Central memory CD8-positive, alpha-beta T cell (primary cell): ENCODE measurements at regions not wholly inside any gene's neighbourhood (a gene's known extent, or its start where the extent isn't known, plus 50 kb on each side); places are given as distances from the start of the nearest gene placed in this dataset.

Experiments
- ATAC-seq: fragments of 150-1000 bp; cut with Tn5 transposase; replicated peaks from 2 replicates; pipeline ENCODE4 v1.10.0; 2022; ENCODE audit warnings: mild to moderate bottlenecking, moderate FRiP score, moderate number of reproducible peaks; ENCODE audit not compliant: poor library complexity, severe bottlenecking; ENCODE audit errors: extremely low read depth
- DNase-seq, 2 donors: peaks; one replicate each; pipeline ENCODE4 v3.0.0; 2021; ENCODE audit warnings: low spot score in 2 of 2
- H3K27ac Mint-ChIP-seq: one replicate; pipeline ENCODE4 v1.8.0; 2022; ENCODE audit warnings: low read depth, mild to moderate bottlenecking, moderate library complexity, mixed read lengths
- H3K27me3 Mint-ChIP-seq: one replicate; pipeline ENCODE4 v1.8.0; 2022; ENCODE audit warnings: mixed read lengths
- H3K36me3 Mint-ChIP-seq: one replicate; pipeline ENCODE4 v1.8.0; 2022; ENCODE audit warnings: mild to moderate bottlenecking, moderate library complexity, mixed read lengths; ENCODE audit not compliant: insufficient read depth
- H3K4me1 Mint-ChIP-seq: one replicate; pipeline ENCODE4 v1.8.0; 2022; ENCODE audit warnings: mixed read lengths
- H3K4me3 Mint-ChIP-seq: one replicate; pipeline ENCODE4 v1.8.0; 2022; ENCODE audit warnings: mild to moderate bottlenecking, moderate library complexity, mixed read lengths
- H3K9me3 Mint-ChIP-seq: one replicate; pipeline ENCODE4 v1.8.0; 2022; ENCODE audit warnings: mixed read lengths

DNA sequence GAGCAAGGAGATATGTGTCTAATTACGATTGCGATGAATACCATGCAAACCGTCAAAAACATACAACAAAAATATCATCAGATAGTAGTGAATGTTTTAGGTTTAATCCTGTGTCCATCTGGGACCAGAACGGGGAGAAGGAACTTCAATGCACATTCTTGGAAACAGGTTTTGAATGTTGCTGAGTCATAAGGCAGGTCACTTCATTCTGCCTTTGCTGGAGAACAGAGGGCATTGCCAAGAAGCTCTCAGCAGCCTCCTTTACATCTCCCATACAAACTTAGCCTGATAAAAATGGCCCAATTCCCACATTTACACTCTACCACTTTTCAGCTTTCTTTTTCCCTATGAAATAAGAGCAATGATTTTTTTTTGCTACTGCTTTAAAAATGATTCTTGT, 78.0 kb upstream of the KCNJ6 start:
- Mint-ChIP-seq H3K4me1 (no peaks in the 10 kb centered on the region), H3K27me3 (peaks cover 11% of the 10 kb centered on the region), H3K27ac (no peak overlapping the region), H3K36me3 (no peaks in the 10 kb centered on the region), H3K9me3 (no peaks in the 10 kb centered on the region), H3K4me3 (no peak overlapping the region)
- ATAC-seq: no peak
- no peak for DNase-seq

DNA sequence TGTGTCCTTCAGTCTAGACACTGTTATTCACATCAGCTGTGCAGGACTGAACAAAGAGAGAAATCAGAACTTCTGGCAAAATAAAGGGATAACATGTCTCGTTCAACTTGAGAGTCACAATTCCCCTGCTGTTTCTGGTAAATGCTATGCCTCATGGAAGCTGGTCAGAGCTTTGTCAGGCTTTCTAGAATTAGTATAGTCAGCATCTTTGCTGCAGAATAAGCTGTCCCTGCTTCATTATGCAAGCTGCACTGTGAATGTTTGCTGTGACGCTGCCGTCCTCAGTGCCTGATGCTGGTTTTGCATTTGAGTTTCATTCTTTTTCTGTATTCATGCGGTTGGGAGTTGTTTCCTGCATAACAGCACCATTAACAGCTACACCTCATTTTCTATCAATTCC, 96.4 kb upstream of the KCNJ6 start:
- no peaks in the 10 kb centered on the region for H3K36me3 Mint-ChIP-seq
- ATAC-seq: no peak
- H3K27ac Mint-ChIP-seq: no peak overlapping the region
- no peak overlapping the region for H3K4me3 Mint-ChIP-seq
- H3K4me1 Mint-ChIP-seq: no peaks in the 10 kb centered on the region
- peaks cover 6% of the 10 kb centered on the region for H3K9me3 Mint-ChIP-seq
- H3K27me3 Mint-ChIP-seq: peaks cover 14% of the 10 kb centered on the region
- DNase-seq: no peak

DNA sequence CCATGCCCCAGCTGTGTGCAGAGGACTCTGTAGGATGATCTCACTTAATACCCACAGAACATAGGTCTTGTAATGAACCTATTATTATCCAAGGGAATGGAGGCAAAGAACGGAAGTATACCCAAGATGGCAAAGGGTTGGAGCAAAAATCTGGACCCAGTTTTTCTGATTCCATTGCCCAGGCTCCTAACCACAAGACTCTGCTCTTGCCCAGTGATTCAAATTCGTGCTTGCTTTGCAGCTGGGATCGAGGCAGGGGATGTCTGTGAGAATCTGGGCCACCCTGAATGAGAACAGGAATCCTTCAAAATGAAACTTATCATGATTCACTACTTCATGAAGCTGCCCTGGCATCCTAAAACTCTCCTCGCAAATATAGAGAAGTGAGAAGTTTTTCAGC, 97.5 kb upstream of the KCNJ6 start:
- Mint-ChIP-seq H3K9me3 (peaks cover 6% of the 10 kb centered on the region), H3K4me1 (no peaks in the 10 kb centered on the region), H3K27ac (no peak overlapping the region), H3K4me3 (no peak overlapping the region), H3K36me3 (no peaks in the 10 kb centered on the region), H3K27me3 (peaks cover 14% of the 10 kb centered on the region)
- ATAC-seq (no peak), DNase-seq (no peak)

DNA sequence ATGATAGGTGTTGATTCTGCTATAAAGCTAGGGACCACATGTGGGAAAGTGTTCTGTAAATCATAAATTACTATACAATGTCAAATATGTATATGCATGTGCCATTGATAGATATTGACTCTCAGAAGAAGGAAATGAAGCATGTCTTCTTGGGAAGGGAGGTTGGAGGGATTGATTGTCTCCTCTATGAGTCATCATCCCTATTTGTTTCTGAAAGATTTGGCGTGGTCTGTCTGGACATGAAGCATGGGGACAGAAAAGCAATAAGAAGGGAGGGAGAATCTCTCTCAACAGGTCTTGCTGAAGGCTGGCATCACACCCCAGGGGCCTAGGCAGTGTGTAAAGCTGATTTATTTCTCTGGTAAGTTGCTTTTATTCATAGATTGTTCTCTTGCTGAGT, 98.0 kb upstream of the KCNJ6 start:
- DNase-seq: no peak
- Mint-ChIP-seq H3K9me3 (peaks cover 6% of the 10 kb centered on the region), H3K36me3 (no peaks in the 10 kb centered on the region), H3K27me3 (peaks cover 14% of the 10 kb centered on the region), H3K27ac (no peak overlapping the region), H3K4me3 (no peak overlapping the region), H3K4me1 (no peaks in the 10 kb centered on the region)
- ATAC-seq: no peak

DNA sequence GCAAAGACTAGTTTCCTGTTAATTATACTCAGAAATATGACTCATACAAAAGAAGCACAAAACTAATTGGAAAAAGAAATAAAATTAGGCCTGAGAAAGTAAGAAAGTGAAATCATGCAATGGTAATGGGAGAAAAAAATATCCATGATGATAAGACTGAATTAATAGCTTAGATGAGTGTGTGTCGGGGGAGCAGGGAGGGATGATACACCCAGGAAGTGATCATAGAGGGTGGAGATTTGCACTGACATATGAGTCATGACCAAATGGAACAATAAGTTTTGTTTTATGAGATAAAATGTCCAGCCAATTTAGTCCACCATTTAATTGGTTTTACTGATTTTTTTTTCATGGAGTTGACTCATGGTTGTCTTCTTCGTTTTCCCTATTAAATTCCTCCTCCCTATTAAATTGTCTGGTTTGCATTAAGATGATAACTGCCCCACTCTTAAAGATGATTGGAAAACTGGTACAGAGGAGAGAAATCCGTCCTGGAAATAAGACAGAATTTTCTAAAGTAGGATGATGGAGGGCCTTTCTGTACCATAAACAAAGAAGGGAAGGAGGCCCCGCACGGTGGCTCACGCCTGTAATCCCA, 111.7 kb upstream of the KCNJ6 start:
- Mint-ChIP-seq H3K4me1 (no peaks in the 10 kb centered on the region), H3K4me3 (no peak overlapping the region), H3K36me3 (no peaks in the 10 kb centered on the region), H3K9me3 (no peaks in the 10 kb centered on the region), H3K27me3 (peaks cover 9% of the 10 kb centered on the region), H3K27ac (no peak overlapping the region)
- ATAC-seq (no peak), DNase-seq (no peak)

DNA sequence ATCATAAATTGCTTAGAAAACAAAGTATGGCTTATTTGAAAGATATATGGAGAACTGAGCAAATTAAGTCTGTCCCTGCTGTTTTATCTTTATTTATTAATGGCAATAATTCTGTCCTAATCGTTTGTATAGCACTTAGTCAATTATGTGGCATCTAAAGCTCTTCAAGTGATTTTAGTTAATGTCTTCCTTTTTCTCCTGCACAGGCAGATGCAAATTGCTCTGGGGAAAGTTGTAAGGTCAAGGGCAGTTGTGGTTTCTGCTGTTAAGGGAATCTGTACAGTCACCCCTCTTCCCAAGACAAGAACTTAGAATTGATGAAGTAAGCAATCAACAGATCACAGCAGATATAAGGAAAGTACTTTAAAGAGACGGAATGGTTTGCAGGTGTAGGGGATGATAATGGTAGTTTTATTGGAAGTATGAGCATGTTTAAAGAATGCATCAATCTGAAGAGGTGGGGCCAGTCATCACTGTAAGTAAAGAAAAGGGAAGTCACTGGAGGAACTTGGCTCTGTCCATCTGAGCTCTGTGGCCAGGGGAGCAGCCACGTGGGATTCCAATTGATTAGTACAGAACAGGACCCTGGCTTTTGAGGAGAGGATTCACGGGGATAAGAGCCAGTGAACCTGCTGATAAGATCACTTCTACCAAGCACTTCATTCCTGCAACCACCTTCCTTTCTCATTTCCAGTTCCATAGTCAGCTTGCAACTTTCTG, 116.0 kb upstream of the KCNJ6 start:
- no peak overlapping the region for H3K4me3 Mint-ChIP-seq
- DNase-seq (no peak), ATAC-seq (no peak)
- no peaks in the 10 kb centered on the region for H3K4me1 Mint-ChIP-seq
- no peak overlapping the region for H3K27ac Mint-ChIP-seq
- H3K36me3 Mint-ChIP-seq: no peaks in the 10 kb centered on the region
- H3K9me3 Mint-ChIP-seq: no peaks in the 10 kb centered on the region
- peaks cover 4% of the 10 kb centered on the region for H3K27me3 Mint-ChIP-seq

DNA sequence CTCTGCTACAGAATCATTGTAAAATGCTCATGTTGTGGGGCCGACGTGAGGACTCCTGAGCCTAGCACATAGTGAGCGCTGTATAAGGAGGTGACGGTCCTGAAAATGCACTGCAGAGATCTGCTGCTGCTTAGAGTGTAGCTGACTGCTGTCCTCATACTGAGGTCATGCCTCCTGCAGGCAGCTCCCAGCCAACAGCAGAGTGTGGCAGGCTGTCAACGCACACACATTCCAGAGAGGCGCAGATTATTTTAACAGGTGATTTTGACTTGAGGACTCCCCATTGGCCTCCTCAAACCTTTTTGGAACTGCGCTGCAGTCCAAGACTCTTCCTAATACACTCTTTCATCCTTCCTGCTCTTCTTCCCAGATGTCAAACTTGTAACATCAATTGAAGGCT, 119.8 kb upstream of the KCNJ6 start:
- Mint-ChIP-seq H3K27me3 (peaks cover 15% of the 10 kb centered on the region), H3K4me1 (no peaks in the 10 kb centered on the region), H3K4me3 (no peak overlapping the region), H3K36me3 (no peaks in the 10 kb centered on the region), H3K9me3 (peaks cover 6% of the 10 kb centered on the region), H3K27ac (no peak overlapping the region)
- ATAC-seq (no peak), DNase-seq (no peak)

DNA sequence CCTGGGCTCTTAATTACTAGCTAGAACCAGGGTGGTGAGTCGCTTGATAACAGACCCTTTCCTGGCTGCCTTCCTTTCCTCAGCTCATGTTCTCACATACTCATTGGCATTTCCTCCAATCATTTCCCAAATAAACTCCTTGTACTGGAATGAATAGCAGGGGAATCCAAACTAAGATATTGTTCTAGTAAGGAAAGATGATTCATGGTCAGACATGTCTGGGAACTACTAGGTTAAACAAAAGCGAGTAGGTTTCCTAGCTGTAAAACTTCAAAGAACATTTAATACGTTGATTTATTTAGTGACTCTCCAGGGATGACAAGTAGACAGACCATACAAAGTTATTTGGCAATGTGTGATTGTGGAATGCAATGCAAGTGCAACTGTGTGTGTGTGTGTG, 121.2 kb upstream of the KCNJ6 start:
- Mint-ChIP-seq H3K4me1 (no peaks in the 10 kb centered on the region), H3K27ac (no peak overlapping the region), H3K36me3 (no peaks in the 10 kb centered on the region), H3K9me3 (peaks cover 6% of the 10 kb centered on the region), H3K27me3 (peaks cover 15% of the 10 kb centered on the region), H3K4me3 (no peak overlapping the region)
- ATAC-seq (no peak), DNase-seq (no peak)

DNA sequence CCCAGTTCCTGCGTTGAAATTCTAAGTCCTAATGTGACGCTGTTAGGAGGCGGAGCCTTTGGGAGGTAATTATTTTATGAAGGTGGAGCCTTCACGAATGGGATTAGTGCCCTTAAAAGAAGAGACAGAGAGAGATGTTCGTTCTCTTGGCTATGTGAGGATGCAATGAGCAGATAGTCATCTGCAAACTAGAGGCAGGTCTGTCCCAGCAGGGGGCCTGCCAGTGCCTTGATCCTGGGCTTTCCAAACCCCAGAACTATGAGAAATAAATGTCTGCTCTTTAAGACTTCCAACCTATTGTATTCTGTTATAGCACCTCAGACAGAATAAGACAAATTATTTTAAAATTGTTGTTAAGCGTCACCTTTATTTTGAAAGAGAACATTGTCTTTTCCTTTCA, 123.1 kb upstream of the KCNJ6 start:
- H3K27ac Mint-ChIP-seq: no peak overlapping the region
- H3K36me3 Mint-ChIP-seq: no peaks in the 10 kb centered on the region
- ATAC-seq (no peak), DNase-seq (no peak)
- H3K27me3 Mint-ChIP-seq: peaks cover 15% of the 10 kb centered on the region
- peaks cover 10% of the 10 kb centered on the region for H3K9me3 Mint-ChIP-seq
- H3K4me3 Mint-ChIP-seq: no peak overlapping the region
- H3K4me1 Mint-ChIP-seq: no peaks in the 10 kb centered on the region

DNA sequence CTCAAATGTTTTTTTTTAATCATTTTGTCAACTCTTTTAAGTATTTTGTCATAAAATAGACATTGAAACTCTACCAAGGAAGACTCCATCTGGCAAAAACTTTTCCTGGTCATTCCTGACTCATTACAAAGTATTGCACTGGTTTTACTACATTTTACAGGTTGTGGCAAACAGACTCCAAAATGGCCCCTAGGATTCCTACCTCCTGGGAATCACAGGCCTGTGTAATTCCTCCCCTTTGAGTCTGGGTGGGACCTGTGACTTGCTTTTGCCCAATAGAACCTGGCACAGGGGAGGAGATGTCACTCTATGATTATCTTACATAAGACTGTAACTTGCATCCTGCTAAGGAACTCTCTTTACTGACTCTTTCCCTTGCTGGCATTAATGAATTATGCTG, 123.6 kb upstream of the KCNJ6 start:
- peaks cover 10% of the 10 kb centered on the region for H3K9me3 Mint-ChIP-seq
- H3K27ac Mint-ChIP-seq: no peak overlapping the region
- H3K36me3 Mint-ChIP-seq: no peaks in the 10 kb centered on the region
- no peaks in the 10 kb centered on the region for H3K4me1 Mint-ChIP-seq
- no peak overlapping the region for H3K4me3 Mint-ChIP-seq
- DNase-seq (no peak), ATAC-seq (no peak)
- peaks cover 15% of the 10 kb centered on the region for H3K27me3 Mint-ChIP-seq

DNA sequence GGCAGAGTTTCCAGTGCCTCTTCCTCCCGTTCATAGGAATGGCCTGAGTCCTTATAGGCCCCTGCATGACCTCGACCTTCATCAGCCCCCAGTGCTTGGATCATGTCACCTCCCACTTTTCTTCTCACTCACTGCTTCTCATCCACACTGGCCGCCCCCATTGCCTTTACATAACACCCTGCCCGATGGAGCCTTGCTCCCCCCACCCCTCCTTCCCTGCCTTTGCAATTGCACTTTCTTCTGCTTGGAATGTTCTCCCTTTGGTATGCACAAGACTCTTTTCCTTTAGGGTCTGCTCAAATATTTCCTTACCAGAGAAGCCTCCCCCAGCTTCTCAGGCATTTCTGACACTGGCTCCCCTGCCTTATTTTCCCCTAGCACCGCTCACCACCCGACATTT, 125.2 kb upstream of the KCNJ6 start:
- no peak for ATAC-seq
- no peaks in the 10 kb centered on the region for H3K4me1 Mint-ChIP-seq

DNA sequence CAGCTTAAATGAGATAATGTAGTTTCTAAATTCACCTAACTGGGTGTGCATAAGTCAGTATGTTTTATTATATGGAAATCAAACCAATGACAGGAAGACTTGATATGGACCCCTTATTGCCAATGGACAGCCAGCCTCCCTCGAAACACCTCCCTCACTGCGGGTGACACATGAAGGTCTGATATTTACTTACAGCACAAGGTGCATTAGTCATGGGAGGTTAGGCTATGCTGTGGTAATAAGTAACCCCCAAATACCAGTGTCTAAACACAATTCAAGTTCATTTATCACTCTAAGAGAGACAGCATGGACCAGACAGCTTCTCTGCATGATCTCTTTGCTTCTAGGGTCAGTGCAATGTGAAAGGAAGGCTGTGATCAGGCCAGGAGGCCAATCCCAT, 126.0 kb upstream of the KCNJ6 start:
- Mint-ChIP-seq H3K4me3 (no peak overlapping the region), H3K36me3 (no peaks in the 10 kb centered on the region), H3K4me1 (no peaks in the 10 kb centered on the region), H3K27ac (no peak overlapping the region), H3K27me3 (peaks cover 25% of the 10 kb centered on the region), H3K9me3 (peaks cover 10% of the 10 kb centered on the region)
- no peak for DNase-seq
- ATAC-seq: no peak

More for the DNA sequence above, 125.2 kb upstream of the KCNJ6 start:
- peaks cover 24% of the 10 kb centered on the region for H3K27me3 Mint-ChIP-seq
- no peak for DNase-seq
- no peaks in the 10 kb centered on the region for H3K36me3 Mint-ChIP-seq
- H3K4me3 Mint-ChIP-seq: no peak overlapping the region
- H3K27ac Mint-ChIP-seq: no peak overlapping the region
- H3K9me3 Mint-ChIP-seq: peaks cover 10% of the 10 kb centered on the region

DNA sequence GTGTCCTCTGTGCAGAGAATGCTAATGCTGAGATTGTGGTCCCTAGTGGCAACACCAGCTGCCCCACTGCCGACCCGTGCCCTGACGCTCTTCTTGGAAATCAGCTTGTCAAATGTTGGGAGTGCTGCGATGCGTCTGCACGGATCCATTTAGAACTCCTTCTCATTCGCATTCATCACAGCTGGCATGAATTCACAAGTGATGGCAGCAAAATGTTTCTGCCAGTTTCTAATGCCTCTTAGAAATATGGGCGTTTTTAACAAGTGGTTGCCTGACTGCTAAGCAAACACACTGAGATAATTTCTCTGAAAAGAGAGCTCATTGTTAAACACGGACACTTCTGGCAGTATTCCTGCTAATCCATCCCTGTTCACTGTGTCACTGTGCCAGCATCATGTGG, 131.9 kb upstream of the KCNJ6 start:
- ATAC-seq: no peak
- H3K4me1 Mint-ChIP-seq: no peaks in the 10 kb centered on the region
- DNase-seq: no peak
- no peak overlapping the region for H3K4me3 Mint-ChIP-seq
- H3K27ac Mint-ChIP-seq: no peak overlapping the region
- peaks cover 19% of the 10 kb centered on the region for H3K27me3 Mint-ChIP-seq
- peaks cover 4% of the 10 kb centered on the region for H3K9me3 Mint-ChIP-seq
- H3K36me3 Mint-ChIP-seq: no peaks in the 10 kb centered on the region
